NOMO-1 (cell line): ENCODE measurements at regions not wholly inside any gene's neighbourhood (a gene's known extent, or its start where the extent isn't known, plus 50 kb on each side); places are given as distances from the start of the nearest gene placed in this dataset.
A peak's percentile ranks its signal among the peaks of the same experiment; 100 is the strongest.
"Not testable (repeated sequence)": the region's sequence is repeated elsewhere in the genome, so short reads cannot be mapped to it uniquely, and the experiment has no call there.

Source experiments
- DNase-seq, 2 experiments: peaks; one replicate each; lab custom pipeline; 2025; ENCODE audit not compliant: unreplicated experiment in 2 of 2; lab: John Stamatoyannopoulos, UW

DNA sequence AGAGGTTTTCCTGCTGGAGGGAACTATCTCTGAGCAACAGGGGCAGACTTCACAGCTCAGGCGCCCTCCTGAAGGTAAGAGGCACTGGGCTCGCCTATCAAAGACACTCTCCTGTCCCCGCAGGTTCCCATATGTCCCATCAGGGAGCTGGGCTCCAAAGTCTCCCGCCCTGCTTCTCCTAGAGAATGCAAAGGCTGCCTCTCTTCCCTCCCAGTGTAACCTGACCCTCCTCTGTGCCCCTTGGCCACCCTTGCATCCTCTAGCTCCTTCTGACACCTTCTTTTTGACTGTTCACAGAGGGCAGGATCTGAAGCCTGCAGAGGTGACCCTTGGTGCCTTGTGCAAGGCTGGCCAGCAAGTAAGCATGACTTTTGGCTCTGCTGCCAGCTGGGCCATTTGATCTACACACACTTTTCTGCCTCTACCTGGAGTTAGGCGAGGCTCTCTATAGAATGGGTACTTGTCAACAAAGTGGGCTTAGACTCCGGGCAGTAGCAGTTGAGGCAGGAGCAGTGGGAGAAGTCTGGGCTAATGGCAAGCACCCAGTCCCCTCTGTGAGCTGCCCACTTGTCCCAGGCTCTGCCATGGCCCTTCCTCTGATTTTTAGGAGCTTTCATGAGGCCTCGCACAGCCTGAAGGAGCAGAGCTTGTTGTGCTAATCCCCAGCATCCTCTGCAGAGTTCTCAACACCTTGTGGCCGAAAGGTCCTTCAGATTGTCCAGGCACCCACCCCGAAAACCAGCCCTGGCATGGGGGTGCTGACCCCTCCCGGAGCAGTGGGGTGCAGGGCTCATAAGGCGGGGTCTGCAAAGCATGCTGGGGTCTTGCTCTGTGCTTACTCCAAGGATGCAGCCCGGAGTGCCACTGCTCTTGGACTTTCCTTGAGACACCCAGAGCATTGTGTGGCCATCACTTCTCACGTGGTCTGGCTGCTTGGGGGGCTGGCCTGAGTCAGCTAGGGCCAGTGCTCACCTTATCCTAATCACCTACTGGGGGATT is 122.9 kb downstream of the METRNL start:
- no peak for DNase-seq

DNA sequence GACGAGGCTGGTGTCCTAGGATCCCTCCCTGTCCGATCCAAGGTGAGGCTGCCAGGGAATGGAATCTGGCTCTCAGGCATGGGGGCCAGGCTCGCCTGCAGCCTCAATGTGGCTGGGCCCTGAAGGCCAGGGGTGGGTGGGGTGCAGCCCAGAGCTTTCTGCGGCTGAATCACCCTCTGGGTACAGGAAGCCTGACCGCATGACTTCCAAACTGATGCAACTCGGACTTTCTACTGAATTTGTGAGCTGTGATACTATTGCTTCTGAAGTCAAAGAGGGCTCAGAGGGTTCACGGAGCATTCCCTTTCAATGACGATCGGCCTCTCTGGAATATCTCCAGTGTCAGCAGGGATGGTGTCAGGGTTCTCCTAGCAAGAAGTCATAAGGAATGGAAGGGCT is 123.7 kb downstream of the METRNL start:
- peak; percentile 74 to 90 for DNase-seq

DNA sequence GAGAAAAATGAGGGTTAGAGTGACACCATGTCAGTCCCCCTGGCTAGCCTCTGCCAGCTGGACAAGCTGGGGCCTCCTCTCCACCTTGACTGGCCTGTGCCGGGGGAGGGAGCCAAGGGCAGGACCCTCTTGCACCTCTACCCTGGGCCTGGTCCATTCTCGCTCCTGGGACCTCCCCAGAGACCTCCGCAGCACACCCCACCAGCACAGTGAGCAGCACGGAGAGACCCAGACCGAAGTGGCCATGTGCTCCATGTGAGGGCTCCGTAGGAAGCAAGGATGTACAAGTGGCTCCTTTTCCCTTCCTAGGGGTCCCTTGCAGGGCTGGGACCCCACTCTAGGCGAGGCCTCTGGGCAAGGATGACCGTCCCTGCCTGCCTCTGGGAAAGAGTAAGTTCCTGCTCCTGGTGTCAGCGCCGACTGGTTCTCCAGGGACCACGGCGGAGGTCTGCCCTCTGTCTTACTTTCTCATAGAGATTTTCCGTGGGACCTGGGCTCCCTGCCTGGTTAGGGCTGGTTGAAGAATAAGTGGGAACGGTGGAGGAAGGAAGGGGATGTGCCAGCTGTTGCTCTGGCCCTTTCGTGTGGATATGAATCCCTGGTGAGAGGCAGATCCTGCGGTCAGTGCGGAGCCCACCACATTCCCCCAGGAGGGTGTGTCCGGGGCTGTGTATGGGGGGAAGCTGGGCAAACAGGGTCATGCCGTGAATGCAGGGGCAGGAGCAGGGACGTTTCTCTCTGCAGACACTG is 124.2 kb downstream of the METRNL start:
- DNase-seq, result no peak

DNA sequence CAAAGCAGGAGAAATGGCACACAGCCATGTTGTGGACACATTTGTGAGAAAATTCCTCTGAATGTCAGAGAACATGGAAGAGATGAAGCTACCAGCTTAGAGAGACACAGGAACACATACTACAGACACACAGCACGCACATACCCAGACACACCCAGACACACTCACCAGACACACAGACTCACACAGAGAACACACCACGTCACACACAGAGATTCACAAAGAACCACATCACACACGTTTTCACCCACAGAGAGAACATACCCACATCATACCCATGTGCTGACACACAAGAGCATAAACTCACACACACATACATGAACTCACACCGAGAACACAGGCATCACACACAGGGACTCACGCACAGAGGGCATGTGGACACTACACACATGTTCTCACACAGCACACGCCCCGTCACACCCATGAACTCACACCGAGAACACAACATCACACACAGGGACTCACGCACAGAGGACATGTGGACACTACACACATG is 124.9 kb downstream of the METRNL start:
- no peak for DNase-seq

DNA sequence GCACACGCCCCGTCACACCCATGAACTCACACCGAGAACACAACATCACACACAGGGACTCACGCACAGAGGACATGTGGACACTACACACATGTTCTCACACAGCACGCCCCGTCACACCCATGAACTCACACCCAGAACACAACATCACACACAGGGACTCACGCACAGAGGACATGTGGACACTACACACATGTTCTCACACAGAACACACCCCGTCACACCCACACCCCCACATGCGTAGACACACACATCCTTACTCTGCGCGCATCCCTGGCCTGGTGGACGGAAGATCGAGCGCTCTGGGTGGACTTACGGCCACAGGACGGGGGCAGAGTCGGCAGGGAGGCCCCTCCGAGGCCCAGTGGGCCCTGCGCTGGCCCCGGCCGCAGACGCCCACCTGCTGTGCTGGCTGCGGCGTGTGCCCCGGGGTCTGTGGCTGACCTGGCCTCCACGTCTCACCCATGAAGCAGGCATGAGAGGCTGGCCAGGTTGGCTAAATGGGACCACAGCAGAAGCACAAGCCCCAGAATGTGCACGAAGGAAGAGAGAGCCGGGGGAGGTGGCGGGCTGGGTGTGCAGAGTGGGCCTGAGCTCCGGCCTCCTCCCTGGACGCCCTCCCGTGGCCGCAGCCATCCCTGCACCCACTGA is 125.5 kb downstream of the METRNL start:
- not testable (repeated sequence) for DNase-seq

DNA sequence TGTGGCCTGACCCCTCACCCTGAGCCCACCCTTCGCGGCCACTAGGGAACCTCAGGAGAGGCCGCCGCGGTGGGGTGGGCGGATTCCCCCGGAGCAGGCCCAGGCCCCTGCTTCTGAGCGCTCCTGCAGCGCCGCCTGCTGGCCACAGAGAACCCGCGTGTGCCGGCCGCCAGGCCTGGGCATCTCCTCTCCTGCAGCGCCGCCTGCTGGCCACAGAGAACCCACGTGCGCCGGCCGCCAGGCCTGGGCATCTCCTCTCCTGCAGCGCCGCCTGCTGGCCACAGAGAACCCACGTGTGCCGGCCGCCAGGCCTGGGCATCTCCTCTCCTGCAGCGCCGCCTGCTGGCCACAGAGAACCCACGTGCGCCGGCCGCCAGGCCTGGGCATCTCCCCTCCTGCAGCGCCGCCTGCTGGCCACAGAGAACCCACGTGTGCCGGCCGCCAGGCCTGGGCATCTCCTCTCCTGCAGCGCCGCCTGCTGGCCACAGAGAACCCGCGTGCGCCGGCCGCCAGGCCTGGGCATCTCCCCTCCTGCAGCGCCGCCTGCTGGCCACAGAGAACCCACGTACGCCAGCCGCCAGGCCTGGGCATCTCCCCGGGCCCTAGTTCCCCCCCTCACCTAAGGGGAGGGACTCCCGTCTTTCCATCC is 126.1 kb downstream of the METRNL start:
- not testable (repeated sequence) for DNase-seq

DNA sequence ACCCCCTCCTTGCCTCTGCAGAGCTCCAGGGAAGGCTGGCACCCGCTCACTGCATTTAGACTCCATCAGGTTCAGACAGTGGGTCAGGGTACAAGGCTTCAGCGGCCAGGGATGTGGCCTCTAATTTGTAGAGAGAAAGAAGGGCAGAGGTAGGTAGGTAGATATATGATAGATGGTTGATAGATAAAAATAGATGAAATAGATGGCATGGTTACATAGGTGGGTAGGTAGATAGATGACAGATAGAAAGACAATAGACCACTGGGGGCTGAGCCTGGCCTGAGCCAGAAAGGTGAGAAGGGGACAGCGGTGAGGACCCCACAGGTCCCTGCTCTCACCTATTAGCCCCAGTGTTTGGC is 126.6 kb downstream of the METRNL start:
- not testable (repeated sequence) for DNase-seq

DNA sequence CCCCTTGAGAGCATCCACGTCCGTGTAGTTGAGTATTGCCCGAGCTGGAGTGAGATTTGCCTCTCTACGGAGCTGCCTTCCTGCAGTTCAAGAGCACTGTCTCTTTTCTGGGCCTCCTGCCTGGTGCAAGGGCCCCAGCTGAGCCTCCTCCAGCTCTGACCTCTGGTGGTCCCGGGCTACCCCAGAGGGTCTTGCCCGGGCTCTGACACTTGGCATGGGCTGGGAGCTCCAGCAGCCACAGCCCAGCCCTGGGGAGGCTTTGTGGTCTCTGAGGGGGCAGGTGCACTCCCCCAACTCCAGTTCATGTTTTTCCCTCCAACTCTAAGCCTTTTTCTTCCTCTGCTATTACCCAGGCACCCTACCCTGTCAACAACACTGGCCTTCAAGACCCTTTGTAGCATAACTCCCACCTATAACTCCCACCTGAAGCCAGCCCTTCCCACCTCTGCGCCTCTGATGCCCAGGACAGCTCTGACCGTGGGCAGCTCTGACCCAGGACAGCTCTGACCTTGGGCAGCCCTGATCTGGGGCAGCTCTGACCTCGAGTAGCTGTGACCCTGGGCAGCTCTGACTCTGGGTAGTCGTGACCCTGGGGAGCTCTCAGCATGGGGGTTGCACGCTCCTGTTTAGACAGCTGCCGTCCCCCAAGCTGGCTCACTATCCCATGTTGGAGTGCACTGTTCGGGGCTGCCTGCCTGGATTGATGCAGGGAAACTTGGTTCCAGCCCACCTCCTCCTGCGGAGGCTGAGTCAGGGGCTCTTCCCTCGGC is 127.6 kb downstream of the METRNL start:
- DNase-seq, result not testable (repeated sequence)

DNA sequence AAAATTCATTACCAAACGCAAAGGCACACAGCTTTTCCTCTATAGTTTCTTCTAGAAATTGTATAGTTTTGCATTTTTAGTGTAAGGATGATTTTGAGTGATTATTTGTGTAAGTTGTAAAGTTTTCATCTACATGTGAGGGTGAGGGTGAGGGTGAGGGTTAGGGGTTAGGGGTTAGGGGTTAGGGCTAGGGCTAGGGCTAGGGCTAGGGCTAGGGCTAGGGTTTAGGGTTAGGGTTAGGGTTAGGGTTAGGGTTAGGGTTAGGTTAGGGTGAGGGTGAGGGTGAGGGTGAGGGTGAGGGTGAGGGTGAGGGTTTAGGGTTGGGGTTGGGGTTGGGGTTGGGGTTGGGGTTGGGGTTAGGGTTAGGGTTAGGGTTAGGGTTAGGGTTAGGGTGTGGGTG is 167.6 kb downstream of the METRNL start:
- DNase-seq, result not testable (repeated sequence)
